ENCODE measurements at regions not wholly inside any gene's neighbourhood (a gene's known extent, or its start where the extent isn't known, plus 50 kb on each side); places are given as distances from the start of the nearest gene placed in this dataset.

GRCh38 chr18:6497543-6497942, 82.8 kb upstream of the L3MBTL4 start:
- no peak overlapping the region for H3K4me3 ChIP-seq (ENCODE audit: low read depth, low read length)
- TF ChIP-seq CTCF (IDR thresholded peaks at IDR 0.05; ENCODE audit: low read depth, low read length, missing control alignments), result no peak
- no peak for DNase-seq (ENCODE audit: low read depth)

- no peak for TF ChIP-seq CTCF (IDR thresholded peaks at IDR 0.05; ENCODE audit: low read depth, low read length, missing control alignments)
- H3K4me3 ChIP-seq (ENCODE audit: low read depth, low read length), result no peak overlapping the region
- DNase-seq (ENCODE audit: low read depth), result no peak
Measured at GRCh38 chr18:6498289-6498856, 83.7 kb upstream of the L3MBTL4 start.

- DNase-seq (ENCODE audit: low read depth), result no peak
- no peak for TF ChIP-seq CTCF (IDR thresholded peaks at IDR 0.05; ENCODE audit: low read depth, low read length, missing control alignments)
- H3K4me3 ChIP-seq (ENCODE audit: low read depth, low read length), result no peak overlapping the region
Measured at GRCh38 chr18:6504605-6505497, 90.1 kb upstream of the L3MBTL4 start.

- TF ChIP-seq CTCF (IDR thresholded peaks at IDR 0.05; ENCODE audit: low read depth, low read length, missing control alignments), result no peak
- H3K4me3 ChIP-seq (ENCODE audit: low read depth, low read length), result no peak overlapping the region
- DNase-seq (ENCODE audit: low read depth), result no peak
Measured at GRCh38 chr18:6505498-6505875, 90.8 kb upstream of the L3MBTL4 start.

- TF ChIP-seq CTCF (IDR thresholded peaks at IDR 0.05; ENCODE audit: low read depth, low read length, missing control alignments), result no peak
- no peak overlapping the region for H3K4me3 ChIP-seq (ENCODE audit: low read depth, low read length)
- no peak for DNase-seq (ENCODE audit: low read depth)
Measured at GRCh38 chr18:6509417-6509816, 94.7 kb upstream of the L3MBTL4 start.

GRCh38 chr18:6509832-6510231, 95.1 kb upstream of the L3MBTL4 start:
- H3K4me3 ChIP-seq (ENCODE audit: low read depth, low read length), result no peak overlapping the region
- no peak for DNase-seq (ENCODE audit: low read depth)
- no peak for TF ChIP-seq CTCF (IDR thresholded peaks at IDR 0.05; ENCODE audit: low read depth, low read length, missing control alignments)

Data from GM12864 (cell line).